ENCODE measurements at regions not wholly inside any gene's neighbourhood (a gene's known extent, or its start where the extent isn't known, plus 50 kb on each side); places are given as distances from the start of the nearest gene placed in this dataset.

- no peak for DNase-seq (ENCODE audit: extremely low spot score in 2 of 2)
- no peaks in the 10 kb centered on the region for H3K9me3 ChIP-seq
- H3K27ac ChIP-seq = no peak overlapping the region
Measured at GRCh38 chr19:29076963-29077362, 136.0 kb downstream of the UQCRFS1 start.

GRCh38 chr19:29076161-29076560 lies 136.8 kb downstream of the UQCRFS1 start:
- Histone ChIP-seq H3K4me1 (no peaks in the 10 kb centered on the region), H3K27ac (no peak overlapping the region), H3K36me3 (no peaks in the 10 kb centered on the region), H3K27me3 (no peaks in the 10 kb centered on the region), H3K4me3 (no peak overlapping the region), H3K9me3 (no peaks in the 10 kb centered on the region)
- no peak for DNase-seq (ENCODE audit: extremely low spot score in 2 of 2)
- no peak for TF ChIP-seq CTCF (IDR thresholded peaks at IDR 0.05)
- TF ChIP-seq POLR2AphosphoS5 (IDR thresholded peaks at IDR 0.05; ENCODE audit: insufficient read depth in 1 of 2, low read depth in 1 of 2) = no peak
- no peak for TF ChIP-seq POLR2A (IDR thresholded peaks at IDR 0.05)
- intact Hi-C loops (cut with DNase I) = no loop called here

More at GRCh38 chr19:29076963-29077362, 136.0 kb downstream of the UQCRFS1 start:
- H3K27me3 ChIP-seq = no peaks in the 10 kb centered on the region
- intact Hi-C loops (cut with DNase I) = no loop called here
- TF ChIP-seq POLR2A (IDR thresholded peaks at IDR 0.05) (no peak), CTCF (IDR thresholded peaks at IDR 0.05) (no peak), POLR2AphosphoS5 (IDR thresholded peaks at IDR 0.05; ENCODE audit: insufficient read depth in 1 of 2, low read depth in 1 of 2) (no peak)
- no peak overlapping the region for H3K4me3 ChIP-seq
- H3K4me1 ChIP-seq = no peaks in the 10 kb centered on the region
- H3K36me3 ChIP-seq = no peaks in the 10 kb centered on the region

- intact Hi-C loops (cut with DNase I) = no loop called here
Measured at GRCh38 chr19:29075149-29075548, 137.8 kb downstream of the UQCRFS1 start.

GRCh38 chr19:29074579-29074978 lies 138.4 kb downstream of the UQCRFS1 start:
- Histone ChIP-seq H3K9me3 (no peaks in the 10 kb centered on the region), H3K36me3 (no peaks in the 10 kb centered on the region), H3K27me3 (no peaks in the 10 kb centered on the region), H3K4me3 (no peak overlapping the region), H3K27ac (no peak overlapping the region), H3K4me1 (no peaks in the 10 kb centered on the region)
- intact Hi-C loops (cut with DNase I) = no loop called here
- no peak for DNase-seq (ENCODE audit: extremely low spot score in 2 of 2)
- TF ChIP-seq POLR2A (IDR thresholded peaks at IDR 0.05) (no peak), CTCF (IDR thresholded peaks at IDR 0.05) (no peak), POLR2AphosphoS5 (IDR thresholded peaks at IDR 0.05; ENCODE audit: insufficient read depth in 1 of 2, low read depth in 1 of 2) (no peak)

More at GRCh38 chr19:29075149-29075548, 137.8 kb downstream of the UQCRFS1 start:
- H3K36me3 ChIP-seq = no peaks in the 10 kb centered on the region
- no peaks in the 10 kb centered on the region for H3K9me3 ChIP-seq
- H3K27me3 ChIP-seq = no peaks in the 10 kb centered on the region
- H3K27ac ChIP-seq = no peak overlapping the region
- TF ChIP-seq POLR2A (IDR thresholded peaks at IDR 0.05) (no peak), CTCF (IDR thresholded peaks at IDR 0.05) (no peak), POLR2AphosphoS5 (IDR thresholded peaks at IDR 0.05; ENCODE audit: insufficient read depth in 1 of 2, low read depth in 1 of 2) (no peak)
- no peak overlapping the region for H3K4me3 ChIP-seq
- no peak for DNase-seq (ENCODE audit: extremely low spot score in 2 of 2)
- no peaks in the 10 kb centered on the region for H3K4me1 ChIP-seq

GRCh38 chr19:29067831-29068230 lies 145.1 kb downstream of the UQCRFS1 start:
- TF ChIP-seq POLR2AphosphoS5 (IDR thresholded peaks at IDR 0.05; ENCODE audit: insufficient read depth in 1 of 2, low read depth in 1 of 2) = no peak
- no peak for TF ChIP-seq POLR2A (IDR thresholded peaks at IDR 0.05)
- TF ChIP-seq CTCF (IDR thresholded peaks at IDR 0.05) = no peak
- no peak overlapping the region for H3K27ac ChIP-seq
- no peak overlapping the region for H3K4me3 ChIP-seq
- no peaks in the 10 kb centered on the region for H3K9me3 ChIP-seq
- intact Hi-C loops (cut with DNase I) = no loop called here
- no peaks in the 10 kb centered on the region for H3K4me1 ChIP-seq
- no peaks in the 10 kb centered on the region for H3K36me3 ChIP-seq
- H3K27me3 ChIP-seq = no peaks in the 10 kb centered on the region
- DNase-seq (ENCODE audit: extremely low spot score in 2 of 2) = no peak

All from vagina (tissue), 2 donors.